SK-N-MC (cell line): ENCODE measurements at regions not wholly inside any gene's neighbourhood (a gene's known extent, or its start where the extent isn't known, plus 50 kb on each side); places are given as distances from the start of the nearest gene placed in this dataset.

Experiments used
- DNase-seq: peaks from one replicate; pipeline ENCODE4 v3.0.0-alpha.2; 2011; ENCODE audit warnings: low read depth, low spot score
- H3K27ac ChIP-seq: fragments of 200-600 bp; sonication (generic); 2 replicates; pipeline ENCODE4 v1.5.1; 2016; ENCODE audit warnings: mixed run types
- H3K36me3 ChIP-seq: fragments of 200-600 bp; sonication (generic); 2 replicates; pipeline ENCODE4 v1.6.1; 2017; ENCODE audit warnings: antibody characterized with exemption, low read length, mixed read lengths; ENCODE audit not compliant: insufficient read depth
- H3K4me3 ChIP-seq: fragments of 200-600 bp; sonication (generic); 2 replicates; pipeline ENCODE4 v1.5.1; 2016
- H3K9ac ChIP-seq: fragments of 200-600 bp; sonication (generic); 2 replicates; pipeline ENCODE4 v1.8.0; 2017; ENCODE audit warnings: mixed run types, mixed read lengths; ENCODE audit not compliant: insufficient read length
- H3K9me3 ChIP-seq: fragments of 200-600 bp; sonication (generic); 2 replicates; pipeline ENCODE4 v1.6.1; 2017; ENCODE audit warnings: low read depth, mild to moderate bottlenecking, antibody characterized with exemption, low read length, moderate library complexity, mixed read lengths
- EZH2 ChIP-seq: fragments of 200-600 bp; sonication (generic); IDR thresholded peaks from one replicate; pipeline ENCODE4 v1.6.1; 2017; ENCODE audit warnings: antibody characterized with exemption
- FOXP2 ChIP-seq: optimal IDR thresholded peaks from 2 replicates; pipeline ENCODE3; 2011; ENCODE audit warnings: mild to moderate bottlenecking, moderate library complexity; ENCODE audit not compliant: insufficient read depth; ENCODE audit errors: extremely low read length, control extremely low read depth
- POLR2AphosphoS5 ChIP-seq: IDR thresholded peaks from 2 replicates; pipeline ENCODE4 v1.6.1; 2012; ENCODE audit warnings: mild to moderate bottlenecking, low read depth, low read length, borderline replicate concordance

GRCh38 chr22:46055911-46056545 is 79.1 kb upstream of the WNT7B start:
- DNase-seq = no peak
- H3K4me3 ChIP-seq = peak overlapping the region; percentile 73
- H3K9me3 ChIP-seq = no peaks in the 10 kb centered on the region
- peak overlapping the region; percentile 57 for H3K9ac ChIP-seq
- TF ChIP-seq FOXP2 (no peak), POLR2AphosphoS5 (no peak), EZH2 (no peak)
- no peaks in the 10 kb centered on the region for H3K36me3 ChIP-seq
- H3K27ac ChIP-seq = peak overlapping the region; percentile 97

- H3K27ac ChIP-seq = peak overlapping the region; percentile 97
- TF ChIP-seq EZH2 = no peak
- TF ChIP-seq FOXP2 = no peak
- H3K36me3 ChIP-seq = no peaks in the 10 kb centered on the region
- no peak for DNase-seq
- H3K4me3 ChIP-seq = peak overlapping the region; percentile 73
- H3K9ac ChIP-seq = peak overlapping the region; percentile 57
- H3K9me3 ChIP-seq = no peaks in the 10 kb centered on the region
These were observed 79.7 kb upstream of the WNT7B start for GRCh38 chr22:46056546-46057245.

GRCh38 chr22:46057246-46058090 is 80.5 kb upstream of the WNT7B start:
- Histone ChIP-seq H3K27ac (peak overlapping the region; percentile 97), H3K36me3 (no peaks in the 10 kb centered on the region), H3K9ac (peak overlapping the region; percentile 57), H3K9me3 (no peaks in the 10 kb centered on the region), H3K4me3 (peak overlapping the region; percentile 73)
- no peak for TF ChIP-seq FOXP2
- TF ChIP-seq POLR2AphosphoS5 = no peak
- TF ChIP-seq EZH2 = no peak
- DNase-seq = no peak

- no peaks in the 10 kb centered on the region for H3K9me3 ChIP-seq
- peak overlapping the region; percentile 57 for H3K9ac ChIP-seq
- H3K4me3 ChIP-seq = peak overlapping the region; percentile 73
- TF ChIP-seq EZH2 (no peak), POLR2AphosphoS5 (no peak), FOXP2 (no peak)
- peak overlapping the region; percentile 97 for H3K27ac ChIP-seq
- no peaks in the 10 kb centered on the region for H3K36me3 ChIP-seq
- DNase-seq = no peak
These were observed 81.1 kb upstream of the WNT7B start for GRCh38 chr22:46058091-46058420.

GRCh38 chr22:46058591-46059519 is 81.9 kb upstream of the WNT7B start:
- peak overlapping the region; percentile 97 for H3K27ac ChIP-seq
- TF ChIP-seq EZH2 (no peak), POLR2AphosphoS5 (no peak), FOXP2 (no peak)
- H3K9me3 ChIP-seq = no peaks in the 10 kb centered on the region
- H3K4me3 ChIP-seq = peak overlapping the region; percentile 43; the same call in 1 of the 2 replicates
- DNase-seq = no peak
- H3K9ac ChIP-seq = peak overlapping the region; percentile 39
- H3K36me3 ChIP-seq = no peaks in the 10 kb centered on the region

- no peak for DNase-seq
- no peaks in the 10 kb centered on the region for H3K36me3 ChIP-seq
- H3K9ac ChIP-seq = no peak overlapping the region
- TF ChIP-seq POLR2AphosphoS5 (no peak), EZH2 (no peak), FOXP2 (no peak)
- H3K4me3 ChIP-seq = no peak overlapping the region
- peak overlapping the region; percentile 72 for H3K27ac ChIP-seq
- H3K9me3 ChIP-seq = no peaks in the 10 kb centered on the region
These were observed 83.5 kb upstream of the WNT7B start for GRCh38 chr22:46060292-46061123.

GRCh38 chr22:46061124-46061500 is 84.2 kb upstream of the WNT7B start:
- Histone ChIP-seq H3K27ac (peak overlapping the region; percentile 72), H3K4me3 (no peak overlapping the region), H3K9ac (no peak overlapping the region), H3K9me3 (no peaks in the 10 kb centered on the region), H3K36me3 (no peaks in the 10 kb centered on the region)
- no peak for DNase-seq
- TF ChIP-seq FOXP2 (no peak), EZH2 (no peak), POLR2AphosphoS5 (no peak)
